ENCODE measurements at regions not wholly inside any gene's neighbourhood (a gene's known extent, or its start where the extent isn't known, plus 50 kb on each side); places are given as distances from the start of the nearest gene placed in this dataset.

DNA sequence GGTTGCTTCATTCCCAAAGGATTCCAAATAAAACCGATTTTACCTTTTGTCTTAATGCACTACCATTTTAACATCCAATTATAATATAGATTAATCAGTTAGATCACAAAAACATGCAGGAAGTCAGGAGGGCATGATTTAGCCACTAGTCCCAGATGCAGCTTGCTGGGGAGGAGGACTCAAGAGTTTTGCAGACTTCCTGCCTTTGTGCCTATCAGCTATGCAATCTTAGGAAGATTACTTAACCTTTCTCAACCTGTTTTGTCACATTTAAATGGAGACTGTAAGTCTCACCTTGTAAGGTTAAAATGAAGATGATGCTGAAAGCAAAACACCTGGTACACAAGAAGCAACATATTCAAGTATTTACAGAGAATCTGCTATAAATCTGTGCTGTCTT lies 242.4 kb upstream of the GOLIM4 start:
- no peak for TF ChIP-seq POLR2A (IDR thresholded peaks at IDR 0.05)
- no peak for TF ChIP-seq EP300 (IDR thresholded peaks at IDR 0.05)
- TF ChIP-seq, protein P1, sequence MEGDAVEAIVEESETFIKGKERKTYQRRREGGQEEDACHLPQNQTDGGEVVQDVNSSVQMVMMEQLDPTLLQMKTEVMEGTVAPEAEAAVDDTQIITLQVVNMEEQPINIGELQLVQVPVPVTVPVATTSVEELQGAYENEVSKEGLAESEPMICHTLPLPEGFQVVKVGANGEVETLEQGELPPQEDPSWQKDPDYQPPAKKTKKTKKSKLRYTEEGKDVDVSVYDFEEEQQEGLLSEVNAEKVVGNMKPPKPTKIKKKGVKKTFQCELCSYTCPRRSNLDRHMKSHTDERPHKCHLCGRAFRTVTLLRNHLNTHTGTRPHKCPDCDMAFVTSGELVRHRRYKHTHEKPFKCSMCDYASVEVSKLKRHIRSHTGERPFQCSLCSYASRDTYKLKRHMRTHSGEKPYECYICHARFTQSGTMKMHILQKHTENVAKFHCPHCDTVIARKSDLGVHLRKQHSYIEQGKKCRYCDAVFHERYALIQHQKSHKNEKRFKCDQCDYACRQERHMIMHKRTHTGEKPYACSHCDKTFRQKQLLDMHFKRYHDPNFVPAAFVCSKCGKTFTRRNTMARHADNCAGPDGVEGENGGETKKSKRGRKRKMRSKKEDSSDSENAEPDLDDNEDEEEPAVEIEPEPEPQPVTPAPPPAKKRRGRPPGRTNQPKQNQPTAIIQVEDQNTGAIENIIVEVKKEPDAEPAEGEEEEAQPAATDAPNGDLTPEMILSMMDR (IDR thresholded peaks at IDR 0.05), result no peak

Data from suprapubic skin (tissue), 3 donors.